ENCODE measurements at regions not wholly inside any gene's neighbourhood (a gene's known extent, or its start where the extent isn't known, plus 50 kb on each side); places are given as distances from the start of the nearest gene placed in this dataset.

- no peaks in the 10 kb centered on the region for H3K36me3 Mint-ChIP-seq
- H3K4me3 Mint-ChIP-seq = no peak overlapping the region
- DNase-seq (no peak), ATAC-seq (no peak)
- H3K9me3 Mint-ChIP-seq (ENCODE audit: low read depth) = peaks cover 5% of the 10 kb centered on the region
- CTCF ChIA-PET = no interaction called here
- peaks cover 29% of the 10 kb centered on the region for H3K27me3 Mint-ChIP-seq
- H3K27ac Mint-ChIP-seq = no peak overlapping the region
- H3K4me1 Mint-ChIP-seq = no peaks in the 10 kb centered on the region
Observed at GRCh38 chr10:119996944-119997343, 104.4 kb downstream of the SEC23IP start.

DNA sequence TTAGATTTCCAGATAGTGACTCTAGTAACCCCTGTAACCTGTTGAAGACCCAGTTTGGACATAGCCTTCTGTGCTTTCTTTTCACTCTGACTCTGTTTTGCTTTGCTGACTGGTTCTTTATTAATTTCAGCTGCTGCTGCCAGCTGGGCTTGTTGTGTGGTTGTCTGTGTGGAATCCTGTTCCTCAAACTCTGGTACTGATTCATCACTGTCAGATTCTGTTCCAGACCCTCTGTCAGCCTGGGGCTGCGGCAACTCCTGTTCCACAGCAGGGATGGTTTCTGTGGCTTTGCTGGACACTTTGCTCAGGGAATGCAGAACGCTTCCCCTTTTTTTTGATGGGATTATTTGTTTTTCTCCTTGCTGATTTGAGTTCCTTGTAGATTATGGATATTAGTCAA, 104.9 kb downstream of the SEC23IP start:
- H3K4me1 Mint-ChIP-seq = no peaks in the 10 kb centered on the region
- ATAC-seq = no peak
- no peak overlapping the region for H3K27ac Mint-ChIP-seq
- CTCF ChIA-PET = no interaction called here
- H3K36me3 Mint-ChIP-seq = no peaks in the 10 kb centered on the region
- DNase-seq = no peak
- peaks cover 26% of the 10 kb centered on the region for H3K27me3 Mint-ChIP-seq
- H3K9me3 Mint-ChIP-seq (ENCODE audit: low read depth) = peaks cover 5% of the 10 kb centered on the region
- H3K4me3 Mint-ChIP-seq = no peak overlapping the region

GRCh38 chr10:120002785-120003184, 110.3 kb downstream of the SEC23IP start:
- Mint-ChIP-seq H3K27ac (no peak overlapping the region), H3K4me3 (no peak overlapping the region), H3K4me1 (no peaks in the 10 kb centered on the region), H3K27me3 (peaks cover 30% of the 10 kb centered on the region), H3K36me3 (no peaks in the 10 kb centered on the region), H3K9me3 (ENCODE audit: low read depth) (peaks cover 3% of the 10 kb centered on the region)
- CTCF ChIA-PET = no interaction called here
- no peak for ATAC-seq
- no peak for DNase-seq

DNA sequence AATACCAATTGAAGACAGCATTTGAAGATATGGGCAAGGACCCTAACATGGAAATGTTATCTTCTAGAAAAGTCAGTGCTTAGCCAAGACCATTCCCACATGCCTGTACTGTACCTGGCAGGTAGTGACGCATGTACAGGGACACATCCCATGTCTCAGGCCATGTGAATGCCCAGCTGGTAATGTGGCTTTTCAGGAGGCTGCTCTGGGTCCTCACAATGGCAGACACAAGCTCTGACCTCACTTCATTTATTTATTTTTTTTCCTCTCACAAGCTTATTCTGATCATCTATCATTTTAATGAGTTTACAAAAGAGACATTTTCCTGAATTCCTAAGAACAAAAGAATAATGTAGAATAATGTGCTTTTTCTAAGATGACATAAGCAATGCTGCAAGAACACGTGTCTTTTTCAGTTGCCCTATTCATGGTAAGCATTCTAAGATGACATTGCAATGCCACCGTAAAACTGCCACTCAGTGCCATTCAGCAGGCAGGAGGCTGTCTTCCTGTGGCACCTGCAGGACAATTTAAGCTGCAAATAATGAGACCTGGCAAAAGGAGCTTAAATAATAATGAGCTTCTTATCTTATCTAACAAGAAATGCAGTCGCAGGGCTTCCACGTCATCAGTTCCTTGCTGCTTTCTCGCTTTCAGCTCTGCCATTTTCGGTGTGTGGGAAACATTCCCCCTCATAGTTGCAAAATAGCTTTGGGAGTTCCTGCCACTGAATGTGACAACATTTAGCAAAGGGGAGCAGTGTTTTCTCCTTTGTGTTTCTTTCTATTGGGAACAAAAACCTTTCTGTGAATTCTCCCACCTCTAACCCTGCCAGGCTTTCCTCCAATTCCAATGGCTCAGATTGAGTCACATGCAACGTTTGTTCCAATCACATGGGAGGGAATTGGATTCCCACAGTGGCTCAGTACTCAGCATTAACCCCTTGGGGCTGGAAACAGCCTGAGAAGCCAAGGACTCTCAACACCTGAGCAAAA, 113.0 kb downstream of the SEC23IP start:
- CTCF ChIA-PET = no interaction called here
- DNase-seq (no peak), ATAC-seq (no peak)
- Mint-ChIP-seq H3K9me3 (ENCODE audit: low read depth) (no peaks in the 10 kb centered on the region), H3K27me3 (peaks cover 26% of the 10 kb centered on the region), H3K27ac (no peak overlapping the region), H3K4me3 (no peak overlapping the region), H3K4me1 (no peaks in the 10 kb centered on the region), H3K36me3 (no peaks in the 10 kb centered on the region)

- Mint-ChIP-seq H3K36me3 (no peaks in the 10 kb centered on the region), H3K27me3 (peaks cover 42% of the 10 kb centered on the region), H3K4me3 (no peak overlapping the region), H3K9me3 (ENCODE audit: low read depth) (no peaks in the 10 kb centered on the region), H3K4me1 (no peaks in the 10 kb centered on the region), H3K27ac (no peak overlapping the region)
- CTCF ChIA-PET = no interaction called here
- DNase-seq = no peak
- no peak for ATAC-seq
Observed at GRCh38 chr10:120007261-120007660, 114.7 kb downstream of the SEC23IP start.

DNA sequence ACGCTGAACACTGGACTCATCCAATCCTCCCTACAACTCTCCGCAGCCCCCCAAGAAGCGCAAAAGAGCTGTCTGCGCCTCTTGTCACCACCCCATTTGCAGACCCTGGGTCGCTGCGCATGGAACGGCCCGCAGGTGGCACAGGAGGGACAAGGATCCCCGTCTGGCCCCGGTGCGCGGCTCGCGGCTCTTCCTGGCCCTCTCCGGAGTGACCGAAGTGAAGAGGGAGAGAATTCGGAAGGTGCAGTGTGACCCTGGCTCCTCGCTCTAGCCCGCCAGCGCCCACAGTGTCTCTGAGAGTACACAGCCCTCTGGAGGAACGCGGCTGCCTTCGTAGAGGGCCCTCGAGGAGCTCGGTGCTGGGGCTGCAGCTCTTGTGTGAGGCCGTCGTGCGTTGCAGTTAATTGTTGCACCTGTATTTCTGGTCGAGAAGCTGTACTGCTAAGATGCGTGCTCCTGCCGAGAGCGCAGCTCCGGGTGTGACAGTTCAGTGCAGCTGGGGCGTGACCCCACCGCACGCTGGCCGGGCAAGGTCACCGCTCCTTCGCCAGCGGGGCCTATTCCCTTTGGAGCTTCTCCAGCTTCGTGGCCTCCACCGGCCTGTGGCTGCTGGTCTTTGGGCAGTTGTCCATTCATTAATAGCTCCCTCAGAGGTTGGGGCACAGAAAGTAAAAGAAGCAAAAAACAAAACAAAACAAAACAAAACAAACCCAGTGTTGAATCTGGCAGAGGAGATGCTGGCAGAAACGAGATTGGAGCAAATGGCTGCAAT, 119.0 kb downstream of the SEC23IP start:
- Mint-ChIP-seq H3K36me3 (no peaks in the 10 kb centered on the region), H3K27me3 (peaks cover 39% of the 10 kb centered on the region), H3K4me1 (no peaks in the 10 kb centered on the region), H3K4me3 (no peak overlapping the region), H3K9me3 (ENCODE audit: low read depth) (no peaks in the 10 kb centered on the region), H3K27ac (no peak overlapping the region)
- CTCF ChIA-PET = no interaction called here
- ATAC-seq = no peak
- DNase-seq = no peak

- H3K9me3 Mint-ChIP-seq (ENCODE audit: low read depth) = no peaks in the 10 kb centered on the region
- no peaks in the 10 kb centered on the region for H3K4me1 Mint-ChIP-seq
- H3K27ac Mint-ChIP-seq = no peak overlapping the region
- H3K27me3 Mint-ChIP-seq = peaks cover 36% of the 10 kb centered on the region
- no peak for DNase-seq
- H3K4me3 Mint-ChIP-seq = no peak overlapping the region
- CTCF ChIA-PET = no interaction called here
- ATAC-seq = no peak
- H3K36me3 Mint-ChIP-seq = no peaks in the 10 kb centered on the region
Observed at GRCh38 chr10:120012131-120012400, 119.5 kb downstream of the SEC23IP start.

DNA sequence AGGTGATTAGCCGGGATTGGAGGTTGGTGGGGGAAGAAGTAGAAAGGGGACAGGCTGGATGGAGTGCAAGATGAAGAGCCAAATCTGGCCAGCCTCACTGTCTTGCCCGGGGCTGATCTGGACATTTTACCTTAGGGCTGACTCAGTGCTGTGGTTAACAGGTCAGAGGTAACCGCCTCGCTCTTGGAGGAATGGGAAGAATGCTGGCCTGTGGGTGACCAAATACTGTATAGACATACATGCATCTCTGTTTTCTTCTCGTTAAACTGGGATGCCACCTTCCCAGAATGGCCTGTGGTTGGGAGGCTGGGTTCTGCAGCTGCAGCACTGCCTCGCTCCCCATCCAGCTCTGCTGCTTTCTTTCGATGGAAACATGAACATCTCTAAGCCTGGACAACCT, 120.0 kb downstream of the SEC23IP start:
- Mint-ChIP-seq H3K9me3 (ENCODE audit: low read depth) (no peaks in the 10 kb centered on the region), H3K4me1 (no peaks in the 10 kb centered on the region), H3K4me3 (no peak overlapping the region), H3K27me3 (peaks cover 36% of the 10 kb centered on the region), H3K36me3 (no peaks in the 10 kb centered on the region), H3K27ac (no peak overlapping the region)
- CTCF ChIA-PET = no interaction called here
- ATAC-seq (no peak), DNase-seq (no peak)

GRCh38 chr10:120014031-120014430, 121.5 kb downstream of the SEC23IP start:
- H3K4me3 Mint-ChIP-seq = no peak overlapping the region
- peaks cover 40% of the 10 kb centered on the region for H3K27me3 Mint-ChIP-seq
- H3K9me3 Mint-ChIP-seq (ENCODE audit: low read depth) = no peaks in the 10 kb centered on the region
- no peak overlapping the region for H3K27ac Mint-ChIP-seq
- no peaks in the 10 kb centered on the region for H3K36me3 Mint-ChIP-seq
- CTCF ChIA-PET = no interaction called here
- DNase-seq (no peak), ATAC-seq (no peak)
- H3K4me1 Mint-ChIP-seq = no peaks in the 10 kb centered on the region

DNA sequence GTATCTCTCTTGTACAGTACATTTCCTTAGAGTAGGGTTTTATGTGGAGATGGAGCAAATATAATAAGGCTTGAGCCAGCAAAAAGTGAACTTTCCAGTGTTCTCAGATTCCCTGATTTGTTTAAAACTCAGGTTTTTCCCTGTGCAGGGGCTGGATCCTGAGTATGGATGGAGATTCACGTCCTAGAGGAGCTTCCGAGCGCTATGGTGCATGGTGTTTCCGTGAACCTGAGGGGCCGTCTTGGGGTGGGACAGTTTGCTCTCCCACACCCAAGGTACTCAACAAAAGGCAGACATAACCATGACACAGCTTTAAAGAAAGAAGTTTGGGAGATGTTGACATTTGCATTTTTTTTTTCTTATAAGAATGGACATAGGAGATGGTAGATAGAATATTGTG, 122.5 kb downstream of the SEC23IP start:
- no peak overlapping the region for H3K4me3 Mint-ChIP-seq
- ATAC-seq = no peak
- H3K36me3 Mint-ChIP-seq = no peaks in the 10 kb centered on the region
- CTCF ChIA-PET = no interaction called here
- no peak overlapping the region for H3K27ac Mint-ChIP-seq
- no peaks in the 10 kb centered on the region for H3K4me1 Mint-ChIP-seq
- DNase-seq = no peak
- H3K9me3 Mint-ChIP-seq (ENCODE audit: low read depth) = no peaks in the 10 kb centered on the region
- peaks cover 37% of the 10 kb centered on the region for H3K27me3 Mint-ChIP-seq

DNA sequence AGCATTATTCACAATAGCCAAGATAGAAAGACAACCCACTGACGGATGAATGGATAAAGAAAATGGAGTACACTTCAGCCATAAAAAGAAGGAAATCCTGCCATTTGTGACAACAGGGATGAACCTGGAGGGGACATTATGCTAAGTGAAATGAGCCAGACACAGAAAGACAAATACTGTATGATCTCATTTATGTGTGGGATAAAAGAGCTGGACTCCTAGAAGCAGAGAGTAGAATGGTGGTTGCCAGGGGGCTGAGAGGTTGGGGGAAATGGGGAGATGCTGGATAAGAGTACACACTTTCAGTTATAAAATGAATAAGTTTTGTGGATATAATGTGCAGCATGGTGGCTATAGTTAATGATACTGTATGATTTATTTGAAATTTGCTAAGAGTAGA, 124.4 kb downstream of the SEC23IP start:
- Mint-ChIP-seq H3K4me1 (no peaks in the 10 kb centered on the region), H3K27me3 (peaks cover 24% of the 10 kb centered on the region), H3K9me3 (ENCODE audit: low read depth) (no peaks in the 10 kb centered on the region), H3K36me3 (no peaks in the 10 kb centered on the region), H3K4me3 (no peak overlapping the region), H3K27ac (no peak overlapping the region)
- ATAC-seq (no peak), DNase-seq (no peak)
- CTCF ChIA-PET = no interaction called here

DNA sequence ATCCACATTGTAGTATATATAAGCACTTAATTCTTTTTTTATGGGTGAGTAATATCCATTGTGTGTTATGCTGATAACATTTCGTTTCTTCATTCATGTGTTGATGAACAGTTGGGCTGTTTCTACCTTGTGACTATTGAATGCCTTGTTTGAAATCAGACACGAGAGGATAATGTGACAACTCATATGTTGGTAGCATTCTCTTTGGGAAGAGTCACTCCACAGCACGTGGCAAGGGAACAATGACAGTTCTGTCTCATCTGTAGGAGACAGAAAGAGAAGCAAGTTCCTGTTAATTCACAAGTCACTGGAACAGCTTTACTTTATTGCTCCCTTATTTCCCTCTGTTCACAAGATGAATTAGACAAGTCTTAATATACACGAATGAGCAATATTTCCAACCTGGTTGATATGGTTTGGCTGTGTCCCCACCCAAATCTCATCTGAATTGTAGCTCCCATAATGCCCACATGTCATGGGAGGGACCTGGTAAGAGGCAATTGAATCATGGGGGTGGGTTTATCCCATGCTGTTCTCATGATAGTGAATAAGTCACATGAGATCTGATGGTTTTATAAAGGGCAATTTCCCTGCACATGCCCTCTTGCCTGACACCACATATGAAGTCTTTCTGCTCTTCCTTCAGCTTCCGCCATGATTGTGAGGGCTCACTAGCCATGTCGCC, 125.3 kb downstream of the SEC23IP start:
- Mint-ChIP-seq H3K4me1 (no peaks in the 10 kb centered on the region), H3K36me3 (no peaks in the 10 kb centered on the region), H3K27ac (no peak overlapping the region), H3K4me3 (no peak overlapping the region), H3K9me3 (ENCODE audit: low read depth) (no peaks in the 10 kb centered on the region), H3K27me3 (peaks cover 15% of the 10 kb centered on the region)
- CTCF ChIA-PET = no interaction called here
- DNase-seq (no peak), ATAC-seq (no peak)

DNA sequence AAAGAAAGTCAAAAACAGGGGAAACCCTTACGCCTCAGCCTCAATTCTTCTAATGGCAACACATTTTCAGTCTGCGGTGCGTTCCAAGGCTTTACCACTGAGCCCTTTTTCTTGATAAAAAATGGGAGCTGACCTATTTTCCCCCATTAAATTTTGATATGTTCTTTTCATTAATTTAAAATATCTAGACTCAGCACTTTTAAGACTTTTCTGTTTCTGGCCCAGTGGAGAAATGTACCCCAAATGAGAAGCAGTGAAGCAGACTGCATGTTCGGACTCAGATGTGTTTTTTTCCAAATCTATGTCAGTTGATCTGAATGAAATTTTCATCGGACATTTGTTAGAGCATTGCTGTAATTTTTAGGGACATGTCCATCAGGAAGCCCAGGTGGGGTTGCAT, 126.2 kb downstream of the SEC23IP start:
- DNase-seq (no peak), ATAC-seq (no peak)
- no peaks in the 10 kb centered on the region for H3K9me3 Mint-ChIP-seq (ENCODE audit: low read depth)
- H3K27me3 Mint-ChIP-seq = peaks cover 15% of the 10 kb centered on the region
- H3K27ac Mint-ChIP-seq = no peak overlapping the region
- no peaks in the 10 kb centered on the region for H3K36me3 Mint-ChIP-seq
- no peaks in the 10 kb centered on the region for H3K4me1 Mint-ChIP-seq
- H3K4me3 Mint-ChIP-seq = no peak overlapping the region
- CTCF ChIA-PET = no interaction called here

DNA sequence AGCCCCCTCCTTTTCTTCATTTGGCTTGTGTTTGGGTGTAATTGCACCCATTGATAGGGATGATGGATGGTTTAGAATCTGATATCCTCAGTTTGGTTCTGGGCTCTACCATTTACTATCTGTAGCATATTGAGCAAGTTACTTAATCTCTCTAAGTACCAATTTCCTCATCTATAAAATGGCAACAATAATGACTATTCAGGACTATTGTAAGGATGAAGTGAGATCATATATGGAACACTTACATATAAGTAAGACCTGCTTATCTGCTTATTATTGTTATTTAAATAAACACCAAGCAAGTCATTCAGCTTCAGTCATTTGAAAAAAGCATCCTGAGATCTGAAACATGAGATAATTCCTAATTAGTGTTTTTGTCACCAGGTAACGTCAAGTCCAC, 127.0 kb downstream of the SEC23IP start:
- Mint-ChIP-seq H3K9me3 (ENCODE audit: low read depth) (no peaks in the 10 kb centered on the region), H3K36me3 (no peaks in the 10 kb centered on the region), H3K4me3 (no peak overlapping the region), H3K27me3 (peaks cover 15% of the 10 kb centered on the region), H3K4me1 (no peaks in the 10 kb centered on the region), H3K27ac (no peak overlapping the region)
- CTCF ChIA-PET = no interaction called here
- ATAC-seq = no peak
- no peak for DNase-seq
